Coronary artery (tissue), 2 donors: ENCODE measurements at regions not wholly inside any gene's neighbourhood (a gene's known extent, or its start where the extent isn't known, plus 50 kb on each side); places are given as distances from the start of the nearest gene placed in this dataset.

Experiments
- DNase-seq: peaks from one replicate; pipeline ENCODE4 v3.0.0-alpha.2; 2017; ENCODE audit warnings: low spot score
- H3K27ac ChIP-seq, 2 donors: fragments of 200-600 bp; sonication (generic); one replicate each; pipeline ENCODE4 v1.5.1; 2016 to 2019
- H3K4me3 ChIP-seq: fragments of 200-600 bp; sonication (generic); 2 replicates; pipeline ENCODE4 v1.5.1; 2016; ENCODE audit warnings: mild to moderate bottlenecking, moderate library complexity
- CTCF ChIP-seq: fragments of 200-600 bp; sonication (generic); IDR thresholded peaks from one replicate; pipeline ENCODE4 v1.5.1; 2019; ENCODE audit warnings: antibody characterized with exemption

GRCh38 chr2:38473333-38474005 is 96.4 kb upstream of the ATL2 start:
- Histone ChIP-seq H3K27ac (no peak overlapping the region), H3K4me3 (no peak overlapping the region)
- DNase-seq = no peak
- no peak for TF ChIP-seq CTCF

- no peak for DNase-seq
- no peak overlapping the region for H3K4me3 ChIP-seq
- no peak overlapping the region for H3K27ac ChIP-seq
- no peak for TF ChIP-seq CTCF
These were observed 93.0 kb upstream of the ATL2 start for GRCh38 chr2:38470115-38470514.

GRCh38 chr2:38467768-38468455 is 90.8 kb upstream of the ATL2 start:
- TF ChIP-seq CTCF = no peak
- peak overlapping the region; percentile 18 to 50 for H3K27ac ChIP-seq
- no peak for DNase-seq
- no peak overlapping the region for H3K4me3 ChIP-seq

- Histone ChIP-seq H3K27ac (peak overlapping the region; percentile 50 to 74), H3K4me3 (no peak overlapping the region)
- no peak for DNase-seq
- no peak for TF ChIP-seq CTCF
These were observed 90.0 kb upstream of the ATL2 start for GRCh38 chr2:38466876-38467767.

GRCh38 chr2:38466409-38466808 is 89.3 kb upstream of the ATL2 start:
- Histone ChIP-seq H3K4me3 (no peak overlapping the region), H3K27ac (peak overlapping the region; percentile 50 to 74)
- no peak for DNase-seq
- no peak for TF ChIP-seq CTCF

- Histone ChIP-seq H3K27ac (peak overlapping the region; percentile 50 to 74), H3K4me3 (no peak overlapping the region)
- no peak for TF ChIP-seq CTCF
- DNase-seq = no peak
These were observed 88.7 kb upstream of the ATL2 start for GRCh38 chr2:38465789-38466127.
